Panc1 (cell line): ENCODE measurements at regions not wholly inside any gene's neighbourhood (a gene's known extent, or its start where the extent isn't known, plus 50 kb on each side); places are given as distances from the start of the nearest gene placed in this dataset.

Experiments used
- ATAC-seq: fragments of 200-7000 bp; cut with Tn5 transposase; 2 replicates; pipeline ENCODE4 v1.9.1; 2020; ENCODE audit warnings: mild to moderate bottlenecking, moderate library complexity
- BruUV-seq: library from RNA; stranded (reverse); fragments of 400-500 nt; replicated peaks from 2 replicates; lab custom pipeline; 2021; lab: Mats Ljungman, UMichigan
- CTCF ChIA-PET: fragments of 300-600 bp; sonication (Branson Sonifier 250); formaldehyde crosslinking; loops from one replicate; lab custom pipeline; 2022; ENCODE audit warnings: antibody characterized with exemption; lab: Charles Lee
- POLR2A ChIA-PET: fragments of 300-600 bp; sonication (Branson Sonifier 250); formaldehyde crosslinking; loops from one replicate; lab custom pipeline; 2022; ENCODE audit warnings: antibody characterized with exemption; lab: Charles Lee
- DNase-seq: peaks from one replicate; pipeline ENCODE4 v3.0.0-alpha.2; 2010; ENCODE audit warnings: low read depth, low spot score
- H3K27ac ChIP-seq: 2 replicates; pipeline ENCODE4 v1.5.1; 2011; ENCODE audit warnings: mild to moderate bottlenecking, low read length, inconsistent platforms
- H3K27me3 ChIP-seq: fragments of 200-500 bp; sonication (Bioruptor generic); 2 replicates; pipeline ENCODE4 v1.6.0; 2014; ENCODE audit warnings: low read length, inconsistent platforms; ENCODE audit not compliant: control insufficient read depth, insufficient read depth
- H3K36me3 ChIP-seq: fragments of 200-500 bp; sonication (Bioruptor generic); 2 replicates; pipeline ENCODE4 v1.5.1; 2014; ENCODE audit warnings: inconsistent platforms, mild to moderate bottlenecking, low read length, moderate library complexity; ENCODE audit not compliant: control insufficient read depth, insufficient read depth
- H3K4me1 ChIP-seq: 2 replicates; pipeline ENCODE4 v1.5.1; 2011; ENCODE audit warnings: inconsistent platforms, mild to moderate bottlenecking, low read length, moderate library complexity; ENCODE audit not compliant: control insufficient read depth, insufficient read depth
- H3K4me3 ChIP-seq, 2 experiments: 2 replicates each; pipeline ENCODE4 v1.5.1; 2011 to 2012; ENCODE audit warnings: low read depth in 2 of 2, low read length in 2 of 2, mild to moderate bottlenecking in 2 of 2, inconsistent platforms in 1 of 2, moderate library complexity in 1 of 2
- H3K9me3 ChIP-seq: fragments of 200-500 bp; sonication (Bioruptor generic); 2 replicates; pipeline ENCODE4 v1.5.1; 2014; ENCODE audit warnings: low read depth, mild to moderate bottlenecking, inconsistent platforms, low read length, moderate library complexity; ENCODE audit not compliant: control insufficient read depth, insufficient read depth
- CTCF ChIP-seq: fragments of 450-650 bp; IDR thresholded peaks from 2 replicates; pipeline ENCODE4 v1.5.1; 2017; ENCODE audit warnings: mild to moderate bottlenecking
- POLR2AphosphoS5 ChIP-seq: IDR thresholded peaks from 2 replicates; pipeline ENCODE4 v1.6.1; 2012; ENCODE audit warnings: mild to moderate bottlenecking, low read depth, low read length, moderate library complexity
- SIN3A ChIP-seq: IDR thresholded peaks from 2 replicates; pipeline ENCODE4 v1.6.1; 2012; ENCODE audit warnings: low read depth, mild to moderate bottlenecking, low read length, moderate library complexity, borderline replicate concordance; ENCODE audit not compliant: insufficient read depth
- TCF7L2 ChIP-seq: IDR thresholded peaks from 2 replicates; pipeline ENCODE4 v1.6.1; 2011; ENCODE audit warnings: mild to moderate bottlenecking, low read depth, low read length, inconsistent platforms
- in situ Hi-C: cut with HindIII; loops from 2 replicates; pipeline ENCODE4 v1.10.0; 2016; ENCODE audit warnings: low sequenced_read_pairs, low pct_unique_long_range_greater_than_20kb
- intact Hi-C: fragments of 100-400 bp; cut with micrococcal nuclease; formaldehyde crosslinking; loops from one replicate; pipeline ENCODE4 v1.10.0; 2022; ENCODE audit not compliant: unreplicated experiment
- TF ChIP-seq, protein P1 (sequence below), 2 experiments: IDR thresholded peaks; 2 replicates each; pipeline ENCODE4 v1.6.1; 2011 to 2012; ENCODE audit warnings: low read depth in 2 of 2, control low read depth in 1 of 2, low read length in 1 of 2, mild to moderate bottlenecking in 1 of 2, moderate library complexity in 1 of 2; ENCODE audit not compliant: insufficient read depth in 1 of 2

DNA sequence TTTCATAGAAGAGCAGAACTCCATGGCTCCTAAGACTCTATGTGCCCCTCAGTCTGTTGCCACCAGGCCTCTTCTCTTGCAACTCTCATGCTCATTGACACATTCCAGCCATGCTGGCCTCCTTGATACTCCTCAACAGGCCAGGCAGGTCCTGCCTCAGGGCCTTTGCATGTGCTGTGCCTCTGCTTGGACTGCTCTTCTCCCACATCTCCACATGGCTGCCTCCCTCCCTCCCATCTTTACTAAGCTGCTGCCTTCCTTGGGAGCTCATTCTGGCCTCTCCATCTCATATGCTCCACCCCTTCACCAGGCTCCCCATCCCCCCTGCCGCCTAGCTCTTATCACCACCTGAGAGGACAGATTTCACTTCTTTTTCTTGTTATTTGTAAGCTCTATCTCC is 103.8 kb upstream of the GPR26 start:
- Histone ChIP-seq H3K36me3 (no peaks in the 10 kb centered on the region), H3K27ac (no peak overlapping the region), H3K4me1 (no peaks in the 10 kb centered on the region), H3K27me3 (peaks cover 7% of the 10 kb centered on the region; the same call in 1 of the 2 replicates), H3K4me3 (no peak overlapping the region), H3K9me3 (no peaks in the 10 kb centered on the region)
- no peak for ATAC-seq
- BruUV-seq, result no TSS peak
- intact Hi-C loops, result no loop called here
- ChIA-PET POLR2A (interaction anchor here (0.5 kb wide), 1 partner anchor 92 kb away, joined by 4 read pairs; no protein-coding TSS in a partner anchor), CTCF (no interaction called here)
- TF ChIP-seq TCF7L2 (no peak), SIN3A (no peak), POLR2AphosphoS5 (no peak), CTCF (no peak)
- TF ChIP-seq, protein P1, sequence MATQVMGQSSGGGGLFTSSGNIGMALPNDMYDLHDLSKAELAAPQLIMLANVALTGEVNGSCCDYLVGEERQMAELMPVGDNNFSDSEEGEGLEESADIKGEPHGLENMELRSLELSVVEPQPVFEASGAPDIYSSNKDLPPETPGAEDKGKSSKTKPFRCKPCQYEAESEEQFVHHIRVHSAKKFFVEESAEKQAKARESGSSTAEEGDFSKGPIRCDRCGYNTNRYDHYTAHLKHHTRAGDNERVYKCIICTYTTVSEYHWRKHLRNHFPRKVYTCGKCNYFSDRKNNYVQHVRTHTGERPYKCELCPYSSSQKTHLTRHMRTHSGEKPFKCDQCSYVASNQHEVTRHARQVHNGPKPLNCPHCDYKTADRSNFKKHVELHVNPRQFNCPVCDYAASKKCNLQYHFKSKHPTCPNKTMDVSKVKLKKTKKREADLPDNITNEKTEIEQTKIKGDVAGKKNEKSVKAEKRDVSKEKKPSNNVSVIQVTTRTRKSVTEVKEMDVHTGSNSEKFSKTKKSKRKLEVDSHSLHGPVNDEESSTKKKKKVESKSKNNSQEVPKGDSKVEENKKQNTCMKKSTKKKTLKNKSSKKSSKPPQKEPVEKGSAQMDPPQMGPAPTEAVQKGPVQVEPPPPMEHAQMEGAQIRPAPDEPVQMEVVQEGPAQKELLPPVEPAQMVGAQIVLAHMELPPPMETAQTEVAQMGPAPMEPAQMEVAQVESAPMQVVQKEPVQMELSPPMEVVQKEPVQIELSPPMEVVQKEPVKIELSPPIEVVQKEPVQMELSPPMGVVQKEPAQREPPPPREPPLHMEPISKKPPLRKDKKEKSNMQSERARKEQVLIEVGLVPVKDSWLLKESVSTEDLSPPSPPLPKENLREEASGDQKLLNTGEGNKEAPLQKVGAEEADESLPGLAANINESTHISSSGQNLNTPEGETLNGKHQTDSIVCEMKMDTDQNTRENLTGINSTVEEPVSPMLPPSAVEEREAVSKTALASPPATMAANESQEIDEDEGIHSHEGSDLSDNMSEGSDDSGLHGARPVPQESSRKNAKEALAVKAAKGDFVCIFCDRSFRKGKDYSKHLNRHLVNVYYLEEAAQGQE (IDR thresholded peaks at IDR 0.05; ENCODE audit: insufficient read depth in 1 of 2, low read depth in 2 of 2, low read length in 1 of 2), result no peak
- in situ Hi-C loops, result no loop called here
- DNase-seq, result no peak

DNA sequence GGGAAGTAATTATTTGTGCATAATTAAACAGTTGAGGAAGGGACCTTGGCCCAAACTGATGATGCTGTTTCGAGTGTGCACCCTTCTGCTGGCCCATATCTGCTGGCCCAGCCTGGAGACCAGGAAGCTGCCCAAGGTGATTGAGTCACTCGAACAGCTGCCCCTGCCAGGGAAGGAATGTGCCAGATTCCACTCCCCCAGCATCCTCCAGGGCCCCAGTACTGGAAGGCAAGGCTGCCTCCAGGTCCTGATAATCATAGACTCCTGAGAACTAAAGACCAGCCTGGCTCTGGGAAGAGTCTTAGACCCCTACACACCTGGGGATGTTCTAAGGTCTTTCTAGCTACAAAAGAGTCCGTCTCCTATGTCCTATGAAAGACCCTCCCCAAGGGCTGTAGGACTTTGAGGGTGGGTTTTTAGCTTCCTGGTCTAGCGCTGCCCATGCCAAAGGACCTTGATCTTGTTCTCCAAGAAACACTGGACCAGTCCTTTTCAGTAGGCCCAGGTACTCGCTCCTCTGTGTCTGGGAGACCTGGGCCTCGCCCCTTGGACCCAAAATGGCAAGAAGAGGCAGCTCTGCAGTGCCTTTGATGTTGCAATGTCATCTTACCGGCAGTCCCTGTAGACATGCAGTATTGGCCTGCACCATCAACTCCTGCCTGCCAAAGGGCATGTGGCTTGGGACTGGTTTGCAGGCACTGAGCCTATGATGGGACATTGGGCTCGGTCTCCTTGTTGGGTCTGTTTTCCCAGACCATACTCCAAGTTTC is 103.2 kb upstream of the GPR26 start:
- intact Hi-C loops, result no loop called here
- in situ Hi-C loops, result no loop called here
- Histone ChIP-seq H3K36me3 (no peaks in the 10 kb centered on the region), H3K4me1 (no peaks in the 10 kb centered on the region), H3K27ac (no peak overlapping the region), H3K27me3 (peaks cover 7% of the 10 kb centered on the region; the same call in 1 of the 2 replicates), H3K9me3 (no peaks in the 10 kb centered on the region), H3K4me3 (no peak overlapping the region)
- POLR2A ChIA-PET, result interaction anchor here (0.5 kb wide), 1 partner anchor 92 kb away, joined by 4 read pairs; no protein-coding TSS in a partner anchor
- no TSS peak for BruUV-seq
- CTCF ChIA-PET, result interaction anchor here (0.6 kb wide), 1 partner anchor 11 kb away, joined by 5 read pairs; no protein-coding TSS in a partner anchor
- DNase-seq (no peak), ATAC-seq (no peak)
- TF ChIP-seq TCF7L2, result no peak
- TF ChIP-seq CTCF, result no peak
- TF ChIP-seq, protein P1 (IDR thresholded peaks at IDR 0.05; ENCODE audit: insufficient read depth in 1 of 2, low read depth in 2 of 2, low read length in 1 of 2), result no peak
- TF ChIP-seq SIN3A, result no peak
- TF ChIP-seq POLR2AphosphoS5, result no peak
